SU-DHL-6 (cell line): ENCODE measurements at regions not wholly inside any gene's neighbourhood (a gene's known extent, or its start where the extent isn't known, plus 50 kb on each side); places are given as distances from the start of the nearest gene placed in this dataset.

Experiments
- H2AFZ ChIP-seq: fragments of 200-600 bp; sonication (generic); 2 replicates; pipeline ENCODE4 v1.6.1; 2014; ENCODE audit warnings: low read depth, mild to moderate bottlenecking, moderate library complexity, mixed read lengths, antibody characterized with exemption, low read length; ENCODE audit not compliant: severe bottlenecking
- H3F3A ChIP-seq: fragments of 200-600 bp; shearing (Covaris generic); 2 replicates; pipeline ENCODE4 v1.6.0; 2016; ENCODE audit warnings: antibody characterized with exemption, mild to moderate bottlenecking; ENCODE audit not compliant: insufficient read depth
- H3K27ac ChIP-seq: fragments of 200-600 bp; sonication (generic); 2 replicates; pipeline ENCODE4 v1.5.1; 2016; ENCODE audit warnings: low read depth, mild to moderate bottlenecking, low read length, moderate library complexity, mixed read lengths
- H3K27me3 ChIP-seq: fragments of 200-600 bp; sonication (generic), shearing (Covaris generic); 2 replicates; pipeline ENCODE4 v1.6.0; 2014; ENCODE audit warnings: mild to moderate bottlenecking, low read length
- H3K36me3 ChIP-seq: fragments of 200-600 bp; sonication (generic); 2 replicates; pipeline ENCODE4 v1.6.1; 2014; ENCODE audit warnings: mild to moderate bottlenecking, low read length, mixed read lengths
- H3K4me2 ChIP-seq: fragments of 300-600, 200-600 bp; shearing (Covaris generic), sonication (generic); 2 replicates; pipeline ENCODE4 v1.6.0; 2014; ENCODE audit warnings: low read length, low read depth, mild to moderate bottlenecking; ENCODE audit not compliant: poor library complexity, severe bottlenecking
- H3K4me3 ChIP-seq: fragments of 200-600 bp; sonication (generic); 2 replicates; pipeline ENCODE4 v1.5.1; 2014; ENCODE audit warnings: antibody characterized with exemption, low read length, mild to moderate bottlenecking, mixed read lengths; ENCODE audit not compliant: insufficient read depth, poor library complexity, severe bottlenecking
- H3K79me2 ChIP-seq: fragments of 200-600 bp; sonication (generic); 2 replicates; pipeline ENCODE4 v1.6.1; 2014; ENCODE audit warnings: mild to moderate bottlenecking, low read length, moderate library complexity; ENCODE audit not compliant: insufficient read depth
- H3K9ac ChIP-seq: fragments of 200-600 bp; sonication (generic); 2 replicates; pipeline ENCODE4 v1.7.0; 2014; ENCODE audit warnings: mild to moderate bottlenecking, low read length
- H3K9me2 ChIP-seq: fragments of 200-600 bp; sonication (generic); replicated peaks from 2 replicates; pipeline ENCODE4 v1.6.1; 2014; ENCODE audit warnings: low read length; ENCODE audit not compliant: insufficient read depth
- H3K9me3 ChIP-seq: fragments of 200-600 bp; sonication (generic); 2 replicates; pipeline ENCODE4 v1.6.1; 2014; ENCODE audit warnings: low read length, mixed read lengths; ENCODE audit not compliant: insufficient read depth
- H4K20me1 ChIP-seq: fragments of 200-600 bp; sonication (generic); 2 replicates; pipeline ENCODE4 v1.6.1; 2014; ENCODE audit warnings: low read depth, mild to moderate bottlenecking, antibody characterized with exemption, low read length, moderate library complexity, mixed read lengths
- CTCF ChIP-seq: fragments of 200-600 bp; sonication (generic); IDR thresholded peaks from one replicate; pipeline ENCODE4 v1.5.1; 2017; ENCODE audit warnings: antibody characterized with exemption, mild to moderate bottlenecking, low read length, moderate library complexity; ENCODE audit not compliant: insufficient read depth, poor library complexity, severe bottlenecking
- EZH2phosphoT487 ChIP-seq: fragments of 200-600 bp; sonication (generic), shearing (Covaris generic); conservative IDR thresholded peaks from 2 replicates; pipeline ENCODE4 v1.6.1; 2018; ENCODE audit warnings: mild to moderate bottlenecking, antibody characterized with exemption, low read length, moderate library complexity, mixed read lengths

GRCh38 chr12:115693970-115694369 lies 583.5 kb downstream of the MED13L start:
- H3K9me3 ChIP-seq = no peaks in the 10 kb centered on the region
- H3K79me2 ChIP-seq = no peaks in the 10 kb centered on the region
- no peak overlapping the region for H3K27ac ChIP-seq
- no peak overlapping the region for H2AFZ ChIP-seq
- H4K20me1 ChIP-seq = no peaks in the 10 kb centered on the region
- no peaks in the 10 kb centered on the region for H3F3A ChIP-seq
- no peaks in the 10 kb centered on the region for H3K36me3 ChIP-seq
- H3K4me3 ChIP-seq = no peak overlapping the region
- H3K9ac ChIP-seq = no peak overlapping the region
- no peak for TF ChIP-seq EZH2phosphoT487
- H3K27me3 ChIP-seq = no peaks in the 10 kb centered on the region
- H3K9me2 ChIP-seq = no peaks in the 10 kb centered on the region
- H3K4me2 ChIP-seq = no peak overlapping the region

- Histone ChIP-seq H3K9me3 (no peaks in the 10 kb centered on the region), H3K36me3 (no peaks in the 10 kb centered on the region), H3K4me3 (no peak overlapping the region), H3K27me3 (no peaks in the 10 kb centered on the region), H3F3A (no peaks in the 10 kb centered on the region), H3K4me2 (no peak overlapping the region), H3K9ac (no peak overlapping the region), H3K27ac (no peak overlapping the region), H3K9me2 (no peaks in the 10 kb centered on the region), H4K20me1 (no peaks in the 10 kb centered on the region), H2AFZ (no peak overlapping the region), H3K79me2 (no peaks in the 10 kb centered on the region)
- TF ChIP-seq CTCF (no peak), EZH2phosphoT487 (no peak)
Observed at GRCh38 chr12:115691123-115691522, 586.4 kb downstream of the MED13L start.

- Histone ChIP-seq H3K9ac (no peak overlapping the region), H3K27me3 (no peaks in the 10 kb centered on the region), H3K27ac (no peak overlapping the region), H4K20me1 (no peaks in the 10 kb centered on the region), H3K9me3 (no peaks in the 10 kb centered on the region), H2AFZ (no peak overlapping the region), H3K4me3 (no peak overlapping the region), H3K36me3 (no peaks in the 10 kb centered on the region), H3K9me2 (no peaks in the 10 kb centered on the region), H3F3A (no peaks in the 10 kb centered on the region), H3K79me2 (no peaks in the 10 kb centered on the region), H3K4me2 (no peak overlapping the region)
- TF ChIP-seq EZH2phosphoT487 (no peak), CTCF (no peak)
Observed at GRCh38 chr12:115687094-115687493, 590.4 kb downstream of the MED13L start.

GRCh38 chr12:115683240-115683780 lies 594.2 kb downstream of the MED13L start:
- Histone ChIP-seq H3F3A (no peaks in the 10 kb centered on the region), H3K36me3 (no peaks in the 10 kb centered on the region), H3K79me2 (no peaks in the 10 kb centered on the region), H3K9me2 (no peaks in the 10 kb centered on the region), H3K4me3 (no peak overlapping the region), H3K27me3 (no peaks in the 10 kb centered on the region), H3K27ac (no peak overlapping the region), H3K9me3 (no peaks in the 10 kb centered on the region), H4K20me1 (no peaks in the 10 kb centered on the region), H3K9ac (no peak overlapping the region), H3K4me2 (no peak overlapping the region), H2AFZ (no peak overlapping the region)
- TF ChIP-seq CTCF (no peak), EZH2phosphoT487 (no peak)
